ENCODE measurements at regions not wholly inside any gene's neighbourhood (a gene's known extent, or its start where the extent isn't known, plus 50 kb on each side); places are given as distances from the start of the nearest gene placed in this dataset.

GRCh38 chr2:226680719-226681118, 118.9 kb downstream of the IRS1 start:
- H3K36me3 ChIP-seq (ENCODE audit: control insufficient read depth, insufficient read depth, low read length): no peaks in the 10 kb centered on the region
- TF ChIP-seq CTCF (IDR thresholded peaks at IDR 0.05; ENCODE audit: insufficient read depth, low read length, poor library complexity, severe bottlenecking): no peak
- H3K27me3 ChIP-seq (replicated peaks; ENCODE audit: control insufficient read depth, insufficient read depth, low read length): no peaks in the 10 kb centered on the region
- no peak overlapping the region for H3K4me3 ChIP-seq (replicated peaks; ENCODE audit: low read depth, low read length)
- DNase-seq (ENCODE audit: extremely low read depth, insufficient read length): no peak

GRCh38 chr2:226679389-226680065, 120.1 kb downstream of the IRS1 start:
- H3K4me3 ChIP-seq (replicated peaks; ENCODE audit: low read depth, low read length): no peak overlapping the region
- H3K27me3 ChIP-seq (replicated peaks; ENCODE audit: control insufficient read depth, insufficient read depth, low read length): no peaks in the 10 kb centered on the region
- no peak for DNase-seq (ENCODE audit: extremely low read depth, insufficient read length)
- no peaks in the 10 kb centered on the region for H3K36me3 ChIP-seq (ENCODE audit: control insufficient read depth, insufficient read depth, low read length)
- TF ChIP-seq CTCF (IDR thresholded peaks at IDR 0.05; ENCODE audit: insufficient read depth, low read length, poor library complexity, severe bottlenecking): no peak

- H3K36me3 ChIP-seq (ENCODE audit: control insufficient read depth, insufficient read depth, low read length): no peaks in the 10 kb centered on the region
- no peak for DNase-seq (ENCODE audit: extremely low read depth, insufficient read length)
- no peak for TF ChIP-seq CTCF (IDR thresholded peaks at IDR 0.05; ENCODE audit: insufficient read depth, low read length, poor library complexity, severe bottlenecking)
Observed at GRCh38 chr2:226678422-226678821, 121.2 kb downstream of the IRS1 start.

GRCh38 chr2:226677080-226677479, 122.5 kb downstream of the IRS1 start:
- H3K36me3 ChIP-seq (ENCODE audit: control insufficient read depth, insufficient read depth, low read length): no peaks in the 10 kb centered on the region
- no peak for DNase-seq (ENCODE audit: extremely low read depth, insufficient read length)
- H3K4me3 ChIP-seq (replicated peaks; ENCODE audit: low read depth, low read length): no peak overlapping the region
- TF ChIP-seq CTCF (IDR thresholded peaks at IDR 0.05; ENCODE audit: insufficient read depth, low read length, poor library complexity, severe bottlenecking): no peak
- no peaks in the 10 kb centered on the region for H3K27me3 ChIP-seq (replicated peaks; ENCODE audit: control insufficient read depth, insufficient read depth, low read length)

More at GRCh38 chr2:226678422-226678821, 121.2 kb downstream of the IRS1 start:
- Histone ChIP-seq H3K4me3 (replicated peaks; ENCODE audit: low read depth, low read length) (no peak overlapping the region), H3K27me3 (replicated peaks; ENCODE audit: control insufficient read depth, insufficient read depth, low read length) (no peaks in the 10 kb centered on the region)

- TF ChIP-seq CTCF (IDR thresholded peaks at IDR 0.05; ENCODE audit: insufficient read depth, low read length, poor library complexity, severe bottlenecking): no peak
- Histone ChIP-seq H3K4me3 (replicated peaks; ENCODE audit: low read depth, low read length) (no peak overlapping the region), H3K27me3 (replicated peaks; ENCODE audit: control insufficient read depth, insufficient read depth, low read length) (no peaks in the 10 kb centered on the region), H3K36me3 (ENCODE audit: control insufficient read depth, insufficient read depth, low read length) (no peaks in the 10 kb centered on the region)
- no peak for DNase-seq (ENCODE audit: extremely low read depth, insufficient read length)
Observed at GRCh38 chr2:226676618-226677017, 123.0 kb downstream of the IRS1 start.

- DNase-seq (ENCODE audit: extremely low read depth, insufficient read length): no peak
- Histone ChIP-seq H3K27me3 (replicated peaks; ENCODE audit: control insufficient read depth, insufficient read depth, low read length) (no peaks in the 10 kb centered on the region), H3K36me3 (ENCODE audit: control insufficient read depth, insufficient read depth, low read length) (no peaks in the 10 kb centered on the region), H3K4me3 (replicated peaks; ENCODE audit: low read depth, low read length) (no peak overlapping the region)
- TF ChIP-seq CTCF (IDR thresholded peaks at IDR 0.05; ENCODE audit: insufficient read depth, low read length, poor library complexity, severe bottlenecking): no peak
Observed at GRCh38 chr2:226674123-226674522, 125.5 kb downstream of the IRS1 start.

Data from GM06990 (cell line).